ENCODE measurements at regions not wholly inside any gene's neighbourhood (a gene's known extent, or its start where the extent isn't known, plus 50 kb on each side); places are given as distances from the start of the nearest gene placed in this dataset.
"Not testable (repeated sequence)": the region's sequence is repeated elsewhere in the genome, so short reads cannot be mapped to it uniquely, and the experiment has no call there.

GRCh38 chr6:85707515-85708145, 64.9 kb upstream of the SYNCRIP start:
- BruUV-seq (replicated peaks); H3K4me3 ChIP-seq (replicated peaks in 1 of 3; ENCODE audit: insufficient read depth in 1 of 3, low read depth in 2 of 3, low read length in 3 of 3); DNase-seq (ENCODE audit: low spot score); H3K9ac ChIP-seq (ENCODE audit: insufficient read depth, low read depth, low read length); H4K20me1 ChIP-seq (ENCODE audit: insufficient read depth, low read length); in situ Hi-C loops (cut with HindIII; ENCODE audit: extremely low pct_ligation_motif_present, low pct_unique_long_range_greater_than_20kb); ATAC-seq; H3K4me1 ChIP-seq (ENCODE audit: insufficient read depth, low read length); FAIRE-seq; H3K9me3 ChIP-seq (ENCODE audit: low read length); H3K27ac ChIP-seq (ENCODE audit: extremely low read length, insufficient read depth, low read length); H3K27me3 ChIP-seq (ENCODE audit: control insufficient read depth in 1 of 2, insufficient read depth in 2 of 2, low read length in 2 of 2); POLR2A ChIA-PET; H3K79me2 ChIP-seq (ENCODE audit: insufficient read depth, low read length); H2AFZ ChIP-seq (ENCODE audit: low read length); intact Hi-C loops (cut with micrococcal nuclease; ENCODE audit: unreplicated experiment); H3K4me2 ChIP-seq (ENCODE audit: low read depth, low read length); CTCF ChIA-PET (ENCODE audit: low intra/inter-chr PET ratio, low total read pairs); H3K36me3 ChIP-seq (replicated peaks in 1 of 2; ENCODE audit: control insufficient read depth in 1 of 2, insufficient read depth in 2 of 2, low read length in 2 of 2): not testable (repeated sequence)
- 95% methylated on average over 1 of the region's 1 CpG for WGBS (ENCODE audit: low lambda C conversion rate)

GRCh38 chr6:85706272-85706671, 63.6 kb upstream of the SYNCRIP start:
- no peak for DNase-seq (ENCODE audit: low spot score)
- peak; percentile 51 for ATAC-seq
- Histone ChIP-seq H3K9ac (ENCODE audit: insufficient read depth, low read depth, low read length) (no peak overlapping the region), H3K4me3 (replicated peaks in 1 of 3; ENCODE audit: insufficient read depth in 1 of 3, low read depth in 2 of 3, low read length in 3 of 3) (no peak overlapping the region), H4K20me1 (ENCODE audit: insufficient read depth, low read length) (no peaks in the 10 kb centered on the region), H2AFZ (ENCODE audit: low read length) (no peak overlapping the region), H3K27ac (ENCODE audit: extremely low read length, insufficient read depth, low read length) (no peak overlapping the region), H3K36me3 (replicated peaks in 1 of 2; ENCODE audit: control insufficient read depth in 1 of 2, insufficient read depth in 2 of 2, low read length in 2 of 2) (no peaks in the 10 kb centered on the region), H3K4me1 (ENCODE audit: insufficient read depth, low read length) (no peaks in the 10 kb centered on the region), H3K4me2 (ENCODE audit: low read depth, low read length) (no peak overlapping the region), H3K9me3 (ENCODE audit: low read length) (no peaks in the 10 kb centered on the region), H3K79me2 (ENCODE audit: insufficient read depth, low read length) (no peaks in the 10 kb centered on the region), H3K27me3 (ENCODE audit: control insufficient read depth in 1 of 2, insufficient read depth in 2 of 2, low read length in 2 of 2) (no peaks in the 10 kb centered on the region)
- POLR2A ChIA-PET, result no interaction called here
- WGBS (ENCODE audit: low lambda C conversion rate), result 25% methylated on average over 2 of the region's 3 CpGs
- no peak for TF ChIP-seq RBM22 (optimal IDR thresholded peaks at IDR 0.05; ENCODE audit: low read length)
- TF ChIP-seq, protein P1, sequence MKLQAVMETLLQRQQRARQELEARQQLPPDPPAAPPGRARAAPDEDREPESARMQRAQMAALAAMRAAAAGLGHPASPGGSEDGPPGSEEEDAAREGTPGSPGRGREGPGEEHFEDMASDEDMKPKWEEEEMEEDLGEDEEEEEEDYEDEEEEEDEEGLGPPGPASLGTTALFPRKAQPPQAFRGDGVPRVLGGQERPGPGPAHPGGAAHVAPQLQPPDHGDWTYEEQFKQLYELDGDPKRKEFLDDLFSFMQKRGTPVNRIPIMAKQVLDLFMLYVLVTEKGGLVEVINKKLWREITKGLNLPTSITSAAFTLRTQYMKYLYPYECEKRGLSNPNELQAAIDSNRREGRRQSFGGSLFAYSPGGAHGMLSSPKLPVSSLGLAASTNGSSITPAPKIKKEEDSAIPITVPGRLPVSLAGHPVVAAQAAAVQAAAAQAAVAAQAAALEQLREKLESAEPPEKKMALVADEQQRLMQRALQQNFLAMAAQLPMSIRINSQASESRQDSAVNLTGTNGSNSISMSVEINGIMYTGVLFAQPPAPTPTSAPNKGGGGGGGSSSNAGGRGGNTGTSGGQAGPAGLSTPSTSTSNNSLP (IDR thresholded peaks at IDR 0.05; ENCODE audit: low read depth, low read length), result no peak
- no peak for TF ChIP-seq MBNL3 (CRISPR knock-in tag; conservative IDR thresholded peaks at IDR 0.05)
- TF ChIP-seq SATB2 (CRISPR knock-in tag; IDR thresholded peaks at IDR 0.05), result no peak
- TF ChIP-seq, protein P2, sequence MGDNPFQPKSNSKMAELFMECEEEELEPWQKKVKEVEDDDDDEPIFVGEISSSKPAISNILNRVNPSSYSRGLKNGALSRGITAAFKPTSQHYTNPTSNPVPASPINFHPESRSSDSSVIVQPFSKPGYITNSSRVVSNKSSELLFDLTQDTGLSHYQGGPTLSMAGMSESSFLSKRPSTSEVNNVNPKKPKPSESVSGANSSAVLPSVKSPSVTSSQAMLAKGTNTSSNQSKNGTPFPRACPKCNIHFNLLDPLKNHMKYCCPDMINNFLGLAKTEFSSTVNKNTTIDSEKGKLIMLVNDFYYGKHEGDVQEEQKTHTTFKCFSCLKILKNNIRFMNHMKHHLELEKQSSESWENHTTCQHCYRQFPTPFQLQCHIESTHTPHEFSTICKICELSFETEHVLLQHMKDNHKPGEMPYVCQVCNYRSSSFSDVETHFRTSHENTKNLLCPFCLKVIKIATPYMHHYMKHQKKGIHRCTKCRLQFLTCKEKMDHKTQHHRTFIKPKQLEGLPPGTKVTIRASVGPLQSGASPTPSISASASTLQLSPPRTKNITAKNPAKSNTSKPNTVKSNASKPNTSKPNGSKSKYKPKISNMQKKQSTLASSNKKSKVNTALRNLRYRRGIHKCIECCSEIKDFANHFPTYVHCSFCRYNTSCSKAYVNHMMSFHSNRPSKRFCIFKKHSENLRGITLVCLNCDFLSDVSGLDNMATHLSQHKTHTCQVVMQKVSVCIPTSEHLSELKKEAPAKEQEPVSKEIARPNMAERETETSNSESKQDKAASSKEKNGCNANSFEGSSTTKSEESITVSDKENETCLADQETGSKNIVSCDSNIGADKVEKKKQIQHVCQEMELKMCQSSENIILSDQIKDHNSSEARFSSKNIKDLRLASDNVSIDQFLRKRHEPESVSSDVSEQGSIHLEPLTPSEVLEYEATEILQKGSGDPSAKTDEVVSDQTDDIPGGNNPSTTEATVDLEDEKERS (CRISPR knock-in tag; IDR thresholded peaks at IDR 0.05), result no peak
- TF ChIP-seq THAP9 (CRISPR knock-in tag; IDR thresholded peaks at IDR 0.05; ENCODE audit: borderline replicate concordance), result no peak
- in situ Hi-C loops (cut with HindIII; ENCODE audit: extremely low pct_ligation_motif_present, low pct_unique_long_range_greater_than_20kb) (no loop called here), intact Hi-C loops (cut with micrococcal nuclease; ENCODE audit: unreplicated experiment) (no loop called here)
- CTCF ChIA-PET (ENCODE audit: low intra/inter-chr PET ratio, low total read pairs), result no interaction called here
- no TSS peak for BruUV-seq (replicated peaks)
- no peak for FAIRE-seq
